ENCODE measurements at regions not wholly inside any gene's neighbourhood (a gene's known extent, or its start where the extent isn't known, plus 50 kb on each side); places are given as distances from the start of the nearest gene placed in this dataset.

DNA sequence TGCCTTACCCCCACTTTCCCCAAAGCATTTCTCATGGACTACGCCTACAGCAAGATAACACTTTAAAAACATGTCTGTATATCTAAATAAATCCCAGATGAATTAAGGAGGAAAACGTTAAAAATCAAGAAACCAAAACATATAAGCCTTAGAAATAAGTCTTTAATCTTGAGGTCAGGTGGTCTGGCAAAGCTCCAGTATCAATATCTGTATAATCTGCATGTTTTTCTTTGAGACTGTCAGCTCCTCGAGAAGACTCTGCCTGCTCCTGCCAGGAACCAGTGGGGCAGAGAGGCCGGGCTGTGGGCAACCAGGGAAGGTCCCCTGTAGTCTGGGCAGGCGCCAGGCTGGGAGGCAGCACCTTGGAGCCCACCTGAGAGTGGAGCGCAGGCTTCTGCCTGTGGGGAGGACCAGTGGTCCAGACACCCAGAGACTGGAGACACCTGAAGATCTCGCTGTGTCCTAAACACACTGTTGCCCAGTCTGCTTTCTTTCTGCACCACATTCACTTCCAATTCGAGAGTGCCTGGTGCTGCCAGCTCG is 291.0 kb upstream of the SOX11 start:
- DNase-seq (ENCODE audit: low spot score), result no peak

- DNase-seq (ENCODE audit: low spot score), result no peak
Observed at GRCh38 chr2:5403392-5403791, 288.8 kb upstream of the SOX11 start.

DNA sequence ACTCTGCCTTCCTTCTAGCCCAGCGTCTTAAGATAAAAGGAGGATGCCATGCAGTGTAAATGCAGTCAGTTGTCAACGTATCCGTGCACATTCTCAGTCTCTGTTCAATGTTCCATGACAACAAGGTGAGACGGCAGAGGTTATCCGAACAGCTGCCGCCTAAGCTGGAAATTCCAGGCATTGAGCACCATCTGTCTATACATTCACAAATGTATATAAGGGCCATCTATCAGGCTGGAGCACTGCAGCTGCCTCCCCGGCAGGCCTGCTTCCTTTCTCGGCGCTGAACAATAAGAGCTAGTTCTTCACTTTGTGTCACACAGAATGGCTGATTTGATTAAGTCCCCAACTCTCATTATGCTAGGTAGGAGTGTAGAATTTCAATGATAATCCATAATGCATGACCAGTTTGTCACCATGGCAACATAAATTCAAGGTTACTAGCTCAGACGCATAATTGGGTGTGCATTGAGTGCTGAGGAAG is 282.2 kb upstream of the SOX11 start:
- no peak for DNase-seq (ENCODE audit: low spot score)

DNA sequence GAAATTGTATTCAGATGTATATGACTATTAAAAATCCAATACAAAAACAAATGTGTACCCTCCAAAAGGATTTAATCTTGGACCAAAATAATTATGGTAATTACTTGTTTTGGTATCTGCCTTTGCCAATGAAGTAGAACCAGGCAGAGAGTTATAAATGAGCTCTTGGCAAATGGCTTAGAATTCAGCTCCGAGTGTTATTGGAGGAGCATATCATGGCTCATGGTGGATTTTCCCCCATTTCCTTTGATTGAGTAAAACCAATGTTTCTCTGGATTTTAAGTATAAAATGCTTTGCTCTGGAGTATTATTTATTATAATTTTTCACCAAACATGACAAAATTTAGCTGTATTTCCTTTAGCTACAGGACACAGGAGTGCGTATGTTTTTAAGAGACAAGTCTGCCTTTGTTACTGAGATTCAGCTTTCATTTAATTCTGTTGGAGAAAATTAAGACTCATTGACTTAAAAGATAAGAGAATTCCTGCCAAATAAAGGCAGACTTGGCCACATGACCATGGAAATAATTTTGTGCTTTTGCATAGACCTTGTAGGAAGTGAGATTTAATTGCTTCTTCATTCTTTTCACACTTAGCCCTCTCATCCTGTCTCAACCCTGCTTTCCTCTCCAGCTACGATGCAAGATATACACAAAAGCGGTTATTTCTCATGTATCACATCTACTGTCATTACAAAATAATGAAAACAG is 281.0 kb upstream of the SOX11 start:
- no peak for DNase-seq (ENCODE audit: low spot score)

- no peak for DNase-seq (ENCODE audit: low spot score)
Observed at GRCh38 chr2:5412001-5412400, 280.2 kb upstream of the SOX11 start.

DNA sequence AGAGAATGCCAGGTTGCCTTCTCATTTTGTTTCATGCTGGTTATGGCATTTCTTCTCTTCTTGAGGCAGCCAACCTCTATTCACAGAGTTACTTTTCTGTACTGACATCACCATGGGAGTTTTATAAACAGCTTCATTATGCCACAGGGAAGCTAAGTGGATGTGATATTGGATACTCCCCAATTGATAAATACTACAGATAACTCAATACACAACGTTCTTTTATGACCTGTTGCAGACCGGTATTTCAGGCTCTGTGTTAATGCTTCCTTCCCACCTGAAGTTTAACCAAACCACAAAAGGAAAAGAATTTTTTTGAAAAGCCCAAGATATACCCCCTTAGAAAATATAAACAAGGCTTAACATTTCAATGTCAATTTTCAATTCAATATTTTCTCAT is 258.3 kb upstream of the SOX11 start:
- DNase-seq (ENCODE audit: low spot score), result no peak

- DNase-seq (ENCODE audit: low spot score), result no peak
Observed at GRCh38 chr2:5437375-5437774, 254.8 kb upstream of the SOX11 start.

DNA sequence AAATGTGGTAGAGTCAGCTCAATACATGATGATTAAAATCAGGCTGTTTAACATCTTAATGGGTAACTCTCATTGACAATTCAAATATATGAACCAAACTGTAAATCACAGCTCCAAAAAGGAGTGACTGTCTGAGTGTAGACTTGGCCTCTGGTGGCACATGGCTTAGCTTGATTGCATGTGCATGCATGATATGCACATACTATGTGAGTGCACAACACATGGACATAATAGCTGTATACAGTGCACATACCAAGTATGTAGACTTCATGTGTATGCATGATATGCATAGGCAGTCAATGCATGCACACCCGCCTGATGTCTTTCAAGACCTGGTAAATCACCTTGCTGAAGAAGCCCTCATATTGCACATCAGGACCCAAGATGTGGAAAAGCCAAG is 252.0 kb upstream of the SOX11 start:
- no peak for DNase-seq (ENCODE audit: low spot score)

GRCh38 chr2:5442736-5443135 is 249.4 kb upstream of the SOX11 start:
- DNase-seq (ENCODE audit: low spot score), result no peak

DNA sequence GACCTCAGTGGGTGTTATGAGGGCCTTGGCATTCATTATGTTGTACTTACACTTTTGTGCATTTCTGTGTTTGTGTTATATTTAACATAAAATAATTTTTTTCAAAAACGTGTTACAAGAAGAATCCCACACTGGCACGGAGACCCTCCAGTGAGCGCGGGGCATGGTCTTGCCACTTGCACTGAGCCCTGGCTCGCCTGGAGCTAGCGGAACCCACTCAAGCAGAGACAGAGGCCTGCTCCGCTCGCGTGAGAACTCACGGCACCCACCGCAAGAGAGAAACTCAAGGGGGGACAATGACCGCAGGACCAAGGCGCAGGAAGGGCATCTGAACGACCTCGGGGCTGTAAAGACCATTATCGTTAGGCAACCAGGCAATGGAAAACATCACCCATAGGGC is 248.0 kb upstream of the SOX11 start:
- no peak for DNase-seq (ENCODE audit: low spot score)

- no peak for DNase-seq (ENCODE audit: low spot score)
Observed at GRCh38 chr2:5444854-5445253, 247.3 kb upstream of the SOX11 start.

DNA sequence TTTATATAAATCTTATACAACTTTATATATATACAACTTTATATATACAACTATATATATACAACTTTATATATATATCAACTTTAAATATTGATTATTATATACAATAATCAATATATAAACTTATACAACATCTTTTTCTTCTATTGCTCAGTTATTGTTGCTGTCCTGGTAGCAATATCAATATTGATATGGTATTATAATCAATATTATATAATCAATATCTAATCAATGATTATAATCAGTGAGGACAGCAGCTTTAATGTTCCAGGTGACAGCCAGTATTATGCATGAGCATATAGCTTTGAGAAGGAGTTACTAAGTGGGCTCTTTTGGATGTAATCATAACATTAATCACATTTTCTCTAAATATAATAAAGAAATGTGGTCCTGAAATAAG is 242.3 kb upstream of the SOX11 start:
- DNase-seq (ENCODE audit: low spot score), result no peak

- no peak for DNase-seq (ENCODE audit: low spot score)
Observed at GRCh38 chr2:5453220-5454050, 238.7 kb upstream of the SOX11 start.

GRCh38 chr2:5454051-5454390 is 238.2 kb upstream of the SOX11 start:
- peak; percentile 22 for DNase-seq (ENCODE audit: low spot score)

- no peak for DNase-seq (ENCODE audit: low spot score)
Observed at GRCh38 chr2:5459041-5459440, 233.1 kb upstream of the SOX11 start.

- DNase-seq (ENCODE audit: low spot score), result peak; percentile 55
Observed at GRCh38 chr2:5464657-5465056, 227.5 kb upstream of the SOX11 start.

GRCh38 chr2:5465859-5466258 is 226.3 kb upstream of the SOX11 start:
- DNase-seq (ENCODE audit: low spot score), result no peak

DNA sequence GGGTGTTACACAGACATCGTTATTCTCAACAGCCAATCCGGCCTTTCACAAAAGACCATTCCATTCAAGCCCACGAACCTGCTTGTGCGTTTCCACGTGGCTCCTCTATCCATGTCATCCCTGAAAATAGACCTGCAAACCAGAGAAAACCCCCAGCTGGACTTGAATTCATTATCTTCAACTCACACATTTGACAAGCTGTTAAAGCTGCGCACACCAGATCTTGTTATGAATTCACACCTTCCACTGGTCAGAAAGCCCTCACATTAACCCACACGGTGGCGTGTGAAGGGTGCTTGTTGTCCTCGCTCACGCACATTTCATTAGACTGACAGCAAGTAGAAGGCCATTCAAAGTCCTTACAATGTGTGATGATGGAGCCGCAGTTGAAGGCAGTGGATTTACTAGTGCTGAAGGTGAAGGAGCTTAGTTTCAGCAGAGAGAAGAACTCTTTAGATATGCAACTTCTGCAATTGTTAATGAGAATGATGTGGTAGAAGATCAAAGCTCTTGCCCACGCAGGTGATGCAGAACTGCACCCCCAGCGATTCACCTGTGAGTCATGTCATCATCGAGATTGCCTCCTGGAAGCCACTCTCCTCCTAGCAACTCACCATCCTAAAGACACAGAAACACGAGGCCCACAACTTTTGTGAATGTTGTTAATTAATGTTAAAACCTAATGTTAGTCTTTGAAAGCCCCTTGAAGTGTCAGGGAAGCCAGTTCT is 224.8 kb upstream of the SOX11 start:
- DNase-seq (ENCODE audit: low spot score), result no peak

DNA sequence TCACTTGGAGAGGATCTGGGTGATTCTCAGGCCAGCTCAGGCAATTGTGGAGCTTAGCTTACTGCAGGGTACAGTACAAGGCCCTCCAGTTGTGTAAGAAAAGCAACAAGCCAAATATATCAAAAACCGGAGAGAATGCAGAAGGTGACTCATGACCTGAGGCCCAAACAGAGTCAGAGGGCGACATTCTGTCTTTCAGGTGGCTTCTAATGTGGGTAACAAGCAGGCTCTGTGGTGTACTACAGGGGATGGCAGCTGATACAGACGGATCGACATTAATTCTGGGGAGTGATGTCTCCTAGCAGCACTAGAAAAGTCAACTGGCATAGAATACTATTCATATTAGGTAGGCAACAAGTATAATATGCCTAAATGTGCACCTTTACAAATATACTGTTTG is 219.5 kb upstream of the SOX11 start:
- no peak for DNase-seq (ENCODE audit: low spot score)

DNA sequence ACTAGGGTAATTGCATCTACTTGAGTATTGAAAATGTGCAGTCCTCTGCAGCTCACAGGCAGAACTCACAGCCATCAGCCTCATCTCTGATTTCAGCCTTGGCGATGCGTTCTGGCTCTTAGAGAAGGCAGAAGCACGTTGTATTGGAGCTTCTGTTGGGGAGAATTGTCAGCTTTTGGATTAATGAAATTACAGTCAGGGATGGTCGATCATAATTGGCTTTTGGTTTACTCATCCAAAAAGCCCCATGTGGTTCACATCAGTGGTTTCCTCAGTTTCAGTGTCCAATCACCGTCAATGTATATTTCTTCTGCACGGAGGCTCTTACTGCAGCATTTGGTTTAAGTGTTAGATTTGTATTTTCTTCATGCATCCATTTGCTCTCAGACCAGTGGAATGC is 218.5 kb upstream of the SOX11 start:
- DNase-seq (ENCODE audit: low spot score), result no peak

DNA sequence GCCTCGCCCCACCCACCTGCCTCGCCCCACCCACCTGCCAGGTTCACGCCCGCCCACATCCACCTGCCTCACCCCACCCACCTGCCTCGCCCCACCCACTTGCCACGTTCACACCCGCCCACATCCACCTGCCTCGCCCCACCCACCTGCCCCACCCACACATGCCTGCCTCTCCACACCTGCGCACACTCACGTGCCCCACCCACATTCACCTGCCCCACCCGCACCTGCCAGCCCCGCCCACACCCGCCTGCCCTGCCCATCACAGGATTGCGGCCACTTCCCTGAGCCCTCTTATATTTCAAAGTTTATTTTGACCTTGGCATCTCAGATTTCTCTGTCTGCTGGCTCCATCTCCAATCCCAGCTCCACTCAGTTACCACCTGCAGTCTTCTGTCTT is 217.5 kb upstream of the SOX11 start:
- DNase-seq (ENCODE audit: low spot score), result no peak

GRCh38 chr2:5479265-5479928 is 212.8 kb upstream of the SOX11 start:
- peak; percentile 9 for DNase-seq (ENCODE audit: low spot score)
